Choroid plexus epithelial cell (primary cell): ENCODE measurements at regions not wholly inside any gene's neighbourhood (a gene's known extent, or its start where the extent isn't known, plus 50 kb on each side); places are given as distances from the start of the nearest gene placed in this dataset.
A peak's percentile ranks its signal among the peaks of the same experiment; 100 is the strongest.

Source experiments
- DNase-seq: peaks from one replicate; pipeline ENCODE4 v3.0.0-alpha.2; 2010; ENCODE audit warnings: low read depth
- H3K4me3 ChIP-seq: 2 replicates; pipeline ENCODE4 v1.5.1; 2011; ENCODE audit warnings: low read depth, mild to moderate bottlenecking, control low read depth, low read length, moderate library complexity
- TF ChIP-seq, protein P1 (sequence below): conservative IDR thresholded peaks from 2 replicates; pipeline ENCODE4 v1.5.1; 2011; ENCODE audit warnings: low read depth, mild to moderate bottlenecking, control low read depth, inconsistent platforms, low read length, moderate library complexity

DNA sequence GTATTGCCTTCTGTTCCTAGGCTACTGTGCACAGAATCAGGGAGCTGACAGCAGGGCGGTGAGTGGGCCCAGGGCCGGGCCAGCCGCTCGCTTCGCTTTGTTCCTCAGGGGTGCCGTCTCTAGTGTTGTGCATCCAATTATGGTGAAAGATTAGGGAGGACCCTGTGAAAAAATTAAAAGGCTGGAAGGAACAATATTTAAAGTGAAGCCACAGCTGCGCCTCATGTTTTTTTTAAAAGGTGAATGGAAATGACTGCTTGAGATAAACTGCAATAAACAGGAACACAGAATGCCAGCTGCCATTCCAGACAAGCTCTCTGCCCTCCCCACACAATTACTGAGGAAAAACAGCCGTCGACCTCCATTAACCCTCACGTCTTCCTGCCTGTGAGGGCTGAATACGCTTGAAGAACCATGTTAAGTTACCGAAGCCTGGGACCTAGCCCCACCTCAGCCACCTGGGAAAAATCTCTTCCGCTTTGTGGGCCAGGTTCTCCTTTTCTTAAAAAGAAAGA is 132.0 kb upstream of the IL12A start:
- no peak overlapping the region for H3K4me3 ChIP-seq
- TF ChIP-seq, protein P1, sequence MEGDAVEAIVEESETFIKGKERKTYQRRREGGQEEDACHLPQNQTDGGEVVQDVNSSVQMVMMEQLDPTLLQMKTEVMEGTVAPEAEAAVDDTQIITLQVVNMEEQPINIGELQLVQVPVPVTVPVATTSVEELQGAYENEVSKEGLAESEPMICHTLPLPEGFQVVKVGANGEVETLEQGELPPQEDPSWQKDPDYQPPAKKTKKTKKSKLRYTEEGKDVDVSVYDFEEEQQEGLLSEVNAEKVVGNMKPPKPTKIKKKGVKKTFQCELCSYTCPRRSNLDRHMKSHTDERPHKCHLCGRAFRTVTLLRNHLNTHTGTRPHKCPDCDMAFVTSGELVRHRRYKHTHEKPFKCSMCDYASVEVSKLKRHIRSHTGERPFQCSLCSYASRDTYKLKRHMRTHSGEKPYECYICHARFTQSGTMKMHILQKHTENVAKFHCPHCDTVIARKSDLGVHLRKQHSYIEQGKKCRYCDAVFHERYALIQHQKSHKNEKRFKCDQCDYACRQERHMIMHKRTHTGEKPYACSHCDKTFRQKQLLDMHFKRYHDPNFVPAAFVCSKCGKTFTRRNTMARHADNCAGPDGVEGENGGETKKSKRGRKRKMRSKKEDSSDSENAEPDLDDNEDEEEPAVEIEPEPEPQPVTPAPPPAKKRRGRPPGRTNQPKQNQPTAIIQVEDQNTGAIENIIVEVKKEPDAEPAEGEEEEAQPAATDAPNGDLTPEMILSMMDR: no peak
- DNase-seq: no peak

DNA sequence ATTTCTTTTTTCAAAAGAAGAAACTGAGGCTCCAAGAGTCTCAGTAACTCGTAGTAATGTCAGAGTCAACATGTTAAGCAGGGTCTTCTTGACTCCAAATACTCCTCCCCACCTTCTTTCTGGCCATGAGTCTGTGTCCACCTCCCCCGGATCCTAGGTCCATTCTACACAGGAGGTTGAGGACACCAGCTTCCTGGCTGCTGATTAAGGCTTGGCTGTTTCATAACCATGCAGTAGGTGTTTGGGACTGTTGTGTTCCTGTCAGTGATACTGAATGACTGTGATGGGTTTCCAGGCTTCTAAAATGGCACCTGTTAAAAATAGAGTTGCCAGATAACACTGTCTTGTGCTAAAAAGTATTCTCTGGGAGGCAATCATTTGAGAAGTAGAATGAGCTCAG is 130.8 kb upstream of the IL12A start:
- DNase-seq: no peak
- TF ChIP-seq, protein P1: no peak
- H3K4me3 ChIP-seq: no peak overlapping the region

DNA sequence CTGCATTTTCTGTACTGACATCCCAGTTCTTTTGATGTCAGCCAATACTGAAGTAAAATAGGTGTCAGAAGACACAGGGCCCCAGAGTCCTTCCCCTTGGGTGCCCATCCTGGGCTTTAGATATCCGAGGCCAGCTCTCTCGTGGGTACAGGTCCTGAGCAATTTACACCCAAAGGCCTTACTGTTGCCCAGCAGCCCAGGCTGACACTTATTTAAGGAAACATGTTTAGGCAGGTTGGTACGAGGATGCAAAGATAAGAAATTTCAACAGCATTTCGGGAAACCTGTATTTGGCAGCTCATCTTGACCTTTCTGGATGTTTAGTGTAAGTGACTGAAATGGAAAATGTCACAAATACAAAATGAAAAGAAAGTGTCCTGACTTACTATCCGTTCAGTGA is 130.0 kb upstream of the IL12A start:
- TF ChIP-seq, protein P1: no peak
- DNase-seq: no peak

DNA sequence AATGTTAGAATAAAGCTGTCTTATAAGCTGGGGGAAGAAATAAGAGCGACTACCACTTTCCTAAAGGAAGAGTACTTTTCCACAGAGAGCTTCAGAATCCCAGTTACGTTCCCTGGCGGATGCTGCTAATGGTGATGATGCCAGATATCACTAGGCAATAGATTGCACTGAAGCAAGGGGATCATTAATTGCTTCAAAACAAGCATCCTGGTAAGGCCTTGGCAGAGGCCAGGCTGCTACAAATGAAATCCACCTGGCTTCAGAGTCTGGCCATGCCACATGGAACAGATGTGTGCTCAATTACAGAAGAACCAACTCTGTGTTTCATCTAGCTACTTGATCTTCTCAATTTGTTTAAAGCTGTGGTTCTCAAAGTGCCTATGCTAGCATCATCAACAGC is 129.2 kb upstream of the IL12A start:
- no peak overlapping the region for H3K4me3 ChIP-seq
- TF ChIP-seq, protein P1: no peak
- no peak for DNase-seq

More for the DNA sequence above, 130.0 kb upstream of the IL12A start:
- no peak overlapping the region for H3K4me3 ChIP-seq

DNA sequence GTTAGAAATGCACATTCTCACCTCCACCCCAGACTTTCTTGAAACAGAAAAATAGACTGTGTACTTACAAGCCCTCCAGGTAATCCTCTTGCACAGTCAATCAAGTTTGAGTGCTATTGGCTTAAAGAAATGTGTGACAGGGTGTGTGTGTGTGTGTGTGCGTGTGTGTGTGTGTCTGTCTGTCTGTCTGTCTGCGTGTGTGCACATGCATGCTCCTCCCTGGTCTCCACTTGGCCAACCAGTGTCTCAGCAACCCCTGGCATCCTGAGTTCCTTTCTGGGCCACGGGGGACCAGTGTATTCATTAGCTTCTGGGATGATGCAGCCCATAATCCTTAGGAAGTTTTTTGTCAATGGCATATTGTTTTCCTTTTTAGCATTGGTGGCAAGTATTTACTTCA is 128.8 kb upstream of the IL12A start:
- H3K4me3 ChIP-seq: no peak overlapping the region
- TF ChIP-seq, protein P1: no peak
- no peak for DNase-seq

DNA sequence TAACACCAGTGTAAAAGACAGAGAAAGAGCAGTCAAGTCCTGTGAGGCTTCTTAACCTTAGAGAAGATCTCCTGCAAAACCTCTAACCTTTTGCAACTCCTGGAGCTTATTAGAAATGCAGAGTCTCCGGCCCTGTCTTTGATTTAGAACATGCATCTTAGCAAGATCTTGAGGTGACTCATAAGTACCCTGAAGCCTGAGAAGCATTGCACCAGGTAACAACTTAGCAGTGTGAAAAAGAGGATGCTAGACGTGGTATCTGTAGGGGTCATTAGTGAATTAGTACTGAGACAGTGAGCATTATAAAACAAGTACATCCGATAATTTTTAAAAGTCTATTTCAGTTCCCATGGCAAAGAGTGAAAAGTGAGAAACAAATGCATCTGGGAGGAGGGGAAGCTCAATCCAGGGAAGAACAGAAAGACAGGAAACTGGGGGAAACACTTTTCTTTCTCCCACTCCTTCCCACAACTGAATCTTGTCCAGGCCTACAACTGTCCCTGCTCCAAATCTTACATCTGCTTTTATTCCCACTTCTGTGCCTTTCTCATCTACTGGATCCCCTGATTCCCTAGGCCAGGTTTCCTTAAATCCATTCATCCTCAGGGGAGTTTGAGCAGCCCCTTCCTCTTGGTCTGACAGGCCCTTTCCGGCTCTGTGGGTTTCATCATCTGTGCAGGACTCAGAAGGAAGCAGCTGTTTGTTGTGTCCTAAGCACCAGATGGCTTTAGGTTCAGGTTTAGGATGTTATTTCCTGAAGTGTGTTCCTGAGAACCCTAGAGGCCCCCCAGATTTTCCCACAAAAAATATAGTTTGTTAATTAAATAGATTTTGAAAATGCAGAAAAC is 128.1 kb upstream of the IL12A start:
- peak; percentile 40 for DNase-seq
- TF ChIP-seq, protein P1: no peak

More for the DNA sequence above, 128.1 kb upstream of the IL12A start:
- no peak overlapping the region for H3K4me3 ChIP-seq
